ENCODE measurements at regions not wholly inside any gene's neighbourhood (a gene's known extent, or its start where the extent isn't known, plus 50 kb on each side); places are given as distances from the start of the nearest gene placed in this dataset.

- DNase-seq, result no peak
Measured at GRCh38 chr11:103673773-103674172, 362.7 kb upstream of the DDI1 start.

- DNase-seq, result no peak
Measured at GRCh38 chr11:103676413-103676812, 360.0 kb upstream of the DDI1 start.

- DNase-seq, result no peak
Measured at GRCh38 chr11:103680826-103681225, 355.6 kb upstream of the DDI1 start.

- no peak for DNase-seq
Measured at GRCh38 chr11:103681855-103682254, 354.6 kb upstream of the DDI1 start.

- peak; percentile 67 for DNase-seq
Measured at GRCh38 chr11:103682318-103683184, 353.9 kb upstream of the DDI1 start.

GRCh38 chr11:103683576-103683975, 352.9 kb upstream of the DDI1 start:
- no peak for DNase-seq

GRCh38 chr11:103688924-103689323, 347.5 kb upstream of the DDI1 start:
- no peak for DNase-seq

GRCh38 chr11:103690356-103690755, 346.1 kb upstream of the DDI1 start:
- DNase-seq, result no peak

- no peak for DNase-seq
Measured at GRCh38 chr11:103696123-103696522, 340.3 kb upstream of the DDI1 start.

- DNase-seq, result no peak
Measured at GRCh38 chr11:103699216-103699615, 337.2 kb upstream of the DDI1 start.

GRCh38 chr11:103699656-103700055, 336.8 kb upstream of the DDI1 start:
- no peak for DNase-seq

- no peak for DNase-seq
Measured at GRCh38 chr11:103700622-103701021, 335.8 kb upstream of the DDI1 start.

GRCh38 chr11:103703437-103703836, 333.0 kb upstream of the DDI1 start:
- DNase-seq, result no peak

- no peak for DNase-seq
Measured at GRCh38 chr11:103703954-103704353, 332.5 kb upstream of the DDI1 start.

GRCh38 chr11:103705642-103706041, 330.8 kb upstream of the DDI1 start:
- no peak for DNase-seq

GRCh38 chr11:103709371-103709770, 327.1 kb upstream of the DDI1 start:
- DNase-seq, result no peak

GRCh38 chr11:103714246-103714645, 322.2 kb upstream of the DDI1 start:
- DNase-seq, result no peak

GRCh38 chr11:103716363-103716762, 320.1 kb upstream of the DDI1 start:
- no peak for DNase-seq

GRCh38 chr11:103727262-103727661, 309.2 kb upstream of the DDI1 start:
- DNase-seq, result no peak

- no peak for DNase-seq
Measured at GRCh38 chr11:103729617-103730016, 306.8 kb upstream of the DDI1 start.

- no peak for DNase-seq
Measured at GRCh38 chr11:103730131-103730940, 306.1 kb upstream of the DDI1 start.

GRCh38 chr11:103731670-103732069, 304.8 kb upstream of the DDI1 start:
- DNase-seq, result no peak

- DNase-seq, result no peak
Measured at GRCh38 chr11:103733889-103734288, 302.6 kb upstream of the DDI1 start.

- DNase-seq, result no peak
Measured at GRCh38 chr11:103735497-103736032, 300.9 kb upstream of the DDI1 start.
